ENCODE measurements at regions not wholly inside any gene's neighbourhood (a gene's known extent, or its start where the extent isn't known, plus 50 kb on each side); places are given as distances from the start of the nearest gene placed in this dataset.

GRCh38 chr19:32227561-32228165 is 117.7 kb upstream of the ZNF507 start:
- DNase-seq = no peak

DNA sequence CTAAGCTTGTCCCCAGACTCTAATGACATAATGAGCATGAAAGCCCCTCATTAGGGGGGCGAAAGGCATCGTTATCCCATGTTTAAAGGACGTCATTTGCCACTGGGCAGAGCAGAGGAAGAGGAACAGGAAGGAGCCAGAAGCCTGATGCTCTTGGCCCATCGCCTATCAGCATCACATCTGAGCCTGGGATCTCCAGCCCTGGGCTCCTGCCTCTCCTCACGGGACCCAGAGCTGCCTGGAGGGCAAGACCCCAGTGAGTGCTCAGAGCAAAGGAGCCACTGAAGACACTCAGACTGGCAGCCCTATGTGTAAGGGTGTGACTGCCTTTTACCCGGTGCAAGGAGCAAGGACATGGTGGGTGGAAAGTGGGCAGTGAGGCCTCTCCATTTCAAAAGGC is 115.0 kb upstream of the ZNF507 start:
- no peak for DNase-seq

DNA sequence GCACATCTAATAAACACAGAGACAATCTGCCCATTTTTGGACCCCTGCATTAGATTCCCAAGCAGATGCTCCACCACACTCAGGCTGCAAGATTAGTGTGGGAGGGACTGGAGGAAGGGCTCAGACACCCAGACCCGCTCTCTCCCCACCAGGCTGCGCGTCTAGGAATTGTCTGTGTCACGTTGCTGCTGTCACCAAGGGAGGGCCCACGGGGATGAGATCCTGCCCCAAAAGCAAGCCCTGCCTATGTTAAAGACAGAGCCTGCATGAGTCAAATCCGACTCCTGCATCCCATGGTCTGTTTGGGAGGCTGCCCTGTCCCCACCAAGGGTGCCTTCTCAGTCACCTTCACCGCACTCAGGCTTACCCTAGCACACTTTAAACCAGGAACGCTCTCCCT is 114.4 kb upstream of the ZNF507 start:
- DNase-seq = no peak

DNA sequence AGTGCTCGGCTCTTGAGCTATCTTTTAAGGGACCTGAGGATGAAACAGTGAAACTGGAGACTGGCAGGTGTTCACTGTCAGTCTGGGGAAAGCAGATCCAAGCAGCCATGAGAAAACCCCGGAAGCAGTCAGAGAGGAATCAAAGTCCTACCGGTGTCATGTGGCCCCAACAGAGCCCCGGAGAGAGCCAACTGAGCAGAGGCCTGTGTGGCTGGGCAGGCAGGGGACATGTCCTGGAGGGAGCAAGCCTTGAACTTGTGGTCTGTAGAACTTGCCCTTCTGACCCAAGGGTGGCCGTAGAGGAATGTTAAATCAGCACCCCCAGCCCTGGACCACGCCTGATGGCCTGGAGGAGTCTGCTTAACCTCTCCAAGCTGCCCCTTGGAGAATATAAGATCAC is 113.7 kb upstream of the ZNF507 start:
- DNase-seq = no peak

DNA sequence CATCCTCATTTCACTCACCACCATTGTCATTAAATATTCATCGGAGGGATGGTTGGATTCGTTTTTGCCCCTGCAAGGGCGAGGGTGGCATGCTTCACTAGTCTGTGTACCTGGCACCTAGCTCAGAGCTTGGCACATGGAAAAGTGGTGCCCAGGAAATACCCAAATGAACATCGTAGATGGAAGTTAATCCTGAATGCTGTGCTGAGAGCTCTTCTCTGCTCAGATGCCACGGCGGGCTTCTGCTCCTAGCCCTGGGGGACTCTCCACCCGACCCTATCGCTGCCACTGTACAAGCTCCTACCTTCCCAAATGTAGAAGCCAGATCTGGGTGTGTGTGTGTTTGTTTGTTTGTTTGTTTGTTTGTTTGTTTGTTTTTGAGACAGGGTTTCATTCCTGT is 113.0 kb upstream of the ZNF507 start:
- DNase-seq = no peak

DNA sequence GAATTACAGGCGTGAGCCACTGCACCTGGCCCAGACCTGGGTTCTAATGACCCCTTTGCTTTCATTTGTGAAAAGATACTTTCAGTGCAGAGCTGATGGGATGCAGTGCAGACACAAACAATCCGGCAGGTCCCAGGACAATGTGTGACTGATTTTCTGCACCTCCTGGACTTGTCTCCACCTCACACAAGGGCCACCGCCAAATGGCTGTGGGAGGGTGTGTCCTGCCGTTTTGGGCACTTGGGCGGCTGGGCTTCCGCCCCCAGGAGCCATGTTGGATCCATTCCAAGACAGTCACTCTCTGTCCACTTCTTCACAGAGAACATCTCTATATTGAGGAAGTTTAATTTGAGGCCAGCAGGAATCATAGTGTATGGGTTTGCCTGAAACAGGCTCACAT is 112.3 kb upstream of the ZNF507 start:
- DNase-seq = no peak

GRCh38 chr19:32233885-32234284 is 111.5 kb upstream of the ZNF507 start:
- DNase-seq = no peak

DNA sequence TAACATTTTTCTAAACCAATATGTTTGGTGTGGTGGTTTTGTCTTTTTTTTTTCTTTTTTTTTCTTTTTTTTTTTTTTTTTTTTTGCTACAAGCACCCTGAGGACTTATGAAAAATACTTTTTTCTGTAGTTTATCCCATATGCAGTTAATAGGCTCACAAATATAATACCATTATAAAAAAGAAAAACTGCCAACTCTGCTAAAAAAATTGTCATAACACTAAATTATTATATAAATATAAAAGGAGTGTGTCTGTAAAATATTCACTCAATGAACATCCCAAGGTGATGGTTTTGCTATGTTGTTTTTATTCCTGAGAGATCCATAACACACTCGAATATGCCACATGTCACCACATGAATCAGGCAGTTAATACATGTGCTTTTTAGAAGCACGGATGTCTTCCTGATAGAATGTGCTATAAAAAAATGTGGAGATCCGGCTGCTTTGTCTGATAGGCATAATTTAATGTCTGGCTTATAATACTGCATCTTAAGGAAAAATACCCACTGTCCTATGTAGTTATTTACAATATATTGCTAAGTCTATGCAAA is 110.7 kb upstream of the ZNF507 start:
- DNase-seq = no peak

DNA sequence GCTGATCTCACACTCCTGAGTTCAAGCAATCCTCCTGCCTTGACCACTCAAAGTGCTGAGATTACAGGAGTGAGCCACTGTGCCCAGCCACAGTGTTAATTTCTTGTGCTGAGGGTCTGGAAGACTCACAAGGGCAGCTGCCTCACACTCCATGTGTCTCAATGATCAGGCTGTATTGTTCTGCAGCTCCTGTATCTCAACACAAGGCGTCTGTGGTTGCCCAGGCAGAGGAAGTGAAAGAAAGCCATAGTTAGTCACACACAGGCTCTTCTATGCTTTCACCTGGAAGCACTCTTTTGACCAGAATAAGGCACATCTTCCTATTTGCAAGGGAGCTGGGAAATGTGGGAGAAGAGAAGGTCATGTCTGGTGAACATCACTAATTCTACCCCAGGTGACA is 107.3 kb upstream of the ZNF507 start:
- no peak for DNase-seq

GRCh38 chr19:32240316-32240715 is 105.1 kb upstream of the ZNF507 start:
- no peak for DNase-seq

DNA sequence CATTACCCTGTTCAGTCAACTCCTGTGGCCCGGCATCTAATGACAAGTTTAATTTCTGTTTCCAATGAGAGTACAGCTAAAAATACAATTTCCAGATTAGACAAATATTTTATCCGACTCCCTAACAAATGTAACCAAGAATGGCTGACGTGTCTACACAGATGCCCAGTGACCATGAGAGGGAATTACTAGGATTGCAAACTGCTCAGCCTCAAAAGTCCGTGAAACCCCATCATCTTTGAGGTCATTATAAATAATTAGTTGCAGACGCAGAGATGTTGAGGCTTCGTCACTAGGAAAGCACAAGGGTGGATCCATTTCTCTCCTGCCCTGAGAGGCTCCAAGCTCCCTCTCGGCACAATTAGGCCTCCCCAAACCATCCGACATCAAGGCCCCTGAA is 104.1 kb upstream of the ZNF507 start:
- no peak for DNase-seq

GRCh38 chr19:32241932-32242710 is 103.3 kb upstream of the ZNF507 start:
- no peak for DNase-seq

DNA sequence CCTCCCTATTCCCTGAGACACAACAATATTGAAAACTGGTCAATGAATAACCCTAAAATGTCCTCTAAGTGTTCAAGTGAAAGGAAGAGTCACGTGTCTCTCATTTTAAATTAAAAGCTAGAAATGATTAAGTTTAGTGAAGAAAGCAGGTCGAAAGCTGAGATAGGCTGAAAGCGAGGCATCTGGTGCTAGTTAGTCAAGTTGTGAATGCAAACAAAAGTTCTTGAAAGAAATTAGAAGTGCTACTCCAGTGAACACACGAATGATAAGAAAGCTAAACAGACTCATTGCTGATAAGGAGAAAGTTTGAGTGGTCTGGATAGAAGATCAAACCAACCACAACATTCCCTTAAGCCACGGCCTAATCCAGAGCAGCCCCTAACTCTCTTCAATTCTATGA is 99.4 kb upstream of the ZNF507 start:
- no peak for DNase-seq

DNA sequence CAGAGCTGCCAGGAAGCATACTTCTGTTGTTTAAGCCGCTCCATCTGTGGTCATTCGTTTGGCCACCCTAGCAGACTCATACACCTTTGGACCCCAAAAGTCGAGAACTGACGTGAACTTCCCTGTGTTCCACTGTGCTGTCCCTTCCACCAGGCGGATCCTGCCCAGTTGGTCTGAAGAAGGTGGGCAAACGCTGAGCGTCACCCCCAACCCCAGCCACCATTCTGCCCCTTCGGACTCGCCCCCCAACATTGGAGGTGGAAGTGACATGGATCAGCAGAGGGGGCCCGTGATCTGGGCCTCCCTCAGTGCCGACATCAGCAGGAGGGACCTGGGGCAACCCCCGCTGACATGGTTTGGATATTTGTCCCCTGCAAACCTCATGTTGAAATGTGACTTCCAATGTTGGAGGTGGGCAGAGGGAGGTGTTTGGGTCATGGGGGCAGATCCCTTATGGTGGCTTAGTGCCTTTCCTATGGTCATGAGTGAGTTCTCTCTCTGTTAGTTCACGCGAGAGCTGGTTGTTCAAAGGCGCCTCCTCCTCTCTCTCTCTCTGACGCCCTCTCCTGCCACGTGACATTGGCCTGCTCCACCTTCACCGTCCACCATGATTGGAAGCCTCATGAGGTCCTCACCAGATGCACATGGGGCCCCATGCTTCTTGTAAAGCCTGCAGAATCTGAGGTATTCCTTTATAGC is 93.6 kb upstream of the ZNF507 start:
- no peak for DNase-seq

DNA sequence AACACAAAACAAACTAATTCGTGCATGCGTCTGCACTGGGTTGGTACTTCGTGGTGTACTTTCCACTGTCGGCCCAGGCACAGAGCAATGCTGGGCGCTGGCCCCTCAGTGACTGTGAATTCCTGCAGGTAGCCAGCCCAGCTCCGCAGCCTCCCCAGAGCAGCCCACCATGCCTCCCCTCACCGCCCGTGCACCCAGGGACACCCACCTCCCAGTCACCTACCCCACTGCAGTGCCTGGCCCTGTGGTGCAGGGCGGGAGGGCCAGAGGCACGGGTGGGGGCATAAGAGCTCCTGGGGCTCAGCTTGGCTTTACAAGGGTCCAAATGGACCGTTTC is 93.1 kb upstream of the ZNF507 start:
- DNase-seq = no peak

DNA sequence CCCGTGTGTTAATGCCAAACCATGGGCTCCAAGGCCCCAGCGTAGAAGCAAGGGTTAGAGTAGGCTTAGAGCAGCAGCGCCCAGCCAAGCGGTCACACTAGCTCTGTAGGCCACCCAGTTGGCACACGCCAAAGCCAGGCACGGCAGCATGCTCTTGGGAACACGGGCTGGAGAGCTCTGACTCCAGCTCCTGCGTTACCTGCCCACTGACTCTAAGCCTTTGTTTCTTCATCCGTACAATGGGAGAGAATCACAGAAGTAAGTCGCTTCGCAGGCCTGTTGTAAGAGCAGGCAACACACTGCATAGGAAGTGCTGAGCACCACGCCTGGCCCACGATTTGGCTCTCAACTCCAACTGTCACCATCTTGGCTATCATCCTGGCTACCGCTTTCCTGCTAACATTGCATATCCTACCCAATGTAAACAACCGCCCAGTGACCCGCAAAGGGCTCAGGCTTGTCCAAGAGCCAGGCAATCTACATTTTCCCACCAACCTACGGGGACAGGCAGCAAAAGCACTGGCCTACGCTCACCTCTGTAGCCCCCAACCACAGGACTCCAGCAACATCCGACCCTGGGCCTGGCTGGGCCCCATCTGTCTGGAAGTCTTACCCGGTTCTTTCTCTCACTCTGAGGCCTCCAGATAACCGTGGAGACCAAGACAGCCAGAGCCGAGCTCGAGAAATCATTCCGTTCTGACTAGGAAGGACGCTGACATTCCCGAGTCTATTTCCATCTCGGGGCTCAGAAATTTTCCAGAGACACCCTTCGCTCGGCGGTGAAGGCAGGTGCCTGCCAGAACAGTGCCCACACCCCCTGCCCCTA is 91.5 kb upstream of the ZNF507 start:
- DNase-seq = no peak

- DNase-seq = no peak
These were observed 90.9 kb upstream of the ZNF507 start for GRCh38 chr19:32254509-32254890.

GRCh38 chr19:32255536-32256295 is 89.7 kb upstream of the ZNF507 start:
- DNase-seq = no peak

GRCh38 chr19:32256341-32256975 is 89.0 kb upstream of the ZNF507 start:
- DNase-seq = no peak

- no peak for DNase-seq
These were observed 87.9 kb upstream of the ZNF507 start for GRCh38 chr19:32257326-32258073.

GRCh38 chr19:32258167-32258566 is 87.2 kb upstream of the ZNF507 start:
- no peak for DNase-seq

Measured in NCI-H2107 (cell line).